Spleen (tissue), 11 donors: ENCODE measurements at regions not wholly inside any gene's neighbourhood (a gene's known extent, or its start where the extent isn't known, plus 50 kb on each side); places are given as distances from the start of the nearest gene placed in this dataset.
A peak's percentile ranks its signal among the peaks of the same experiment; 100 is the strongest.

Source experiments
- DNase-seq: peaks from one replicate; pipeline ENCODE4 v3.0.0-alpha.2; 2020
- H3K27ac ChIP-seq, 8 donors: fragments of 200-600 bp; sonication (generic) in 7 of 8; 1 replicate in 4 of 8; 2 replicates in 4 of 8; pipeline versions ENCODE4 v1.5.0 to v1.8.0; 2016 to 2021; ENCODE audit warnings: inconsistent platforms in 4 of 8, mild to moderate bottlenecking in 4 of 8, moderate library complexity in 1 of 8
- H3K27me3 ChIP-seq, 7 donors: fragments of 200-600 bp; sonication (generic) in 6 of 7; replicated peaks in 1 of 7; 1 replicate in 4 of 7; 2 replicates in 3 of 7; pipeline versions ENCODE4 v1.5.0 to v1.8.0; 2016 to 2021; ENCODE audit warnings: inconsistent platforms in 3 of 7, mild to moderate bottlenecking in 1 of 7
- H3K36me3 ChIP-seq, 6 donors: fragments of 200-600 bp; sonication (generic) in 5 of 6; 1 replicate in 4 of 6; 2 replicates in 2 of 6; pipeline versions ENCODE4 v1.5.0 to v1.8.0; 2016 to 2021; ENCODE audit warnings: inconsistent platforms in 2 of 6
- H3K4me1 ChIP-seq, 6 donors: fragments of 200-600 bp; sonication (generic) in 5 of 6; 1 replicate in 3 of 6; 2 replicates in 3 of 6; pipeline versions ENCODE4 v1.5.0 to v1.8.0; 2016 to 2021; ENCODE audit warnings: inconsistent platforms in 3 of 6
- H3K4me3 ChIP-seq, 8 donors: fragments of 200-600 bp; sonication (generic) in 7 of 8; 1 replicate in 4 of 8; 2 replicates in 4 of 8; pipeline versions ENCODE4 v1.5.0 to v1.8.0; 2016 to 2021; ENCODE audit warnings: inconsistent platforms in 4 of 8, mild to moderate bottlenecking in 4 of 8, moderate library complexity in 2 of 8
- H3K9me3 ChIP-seq, 8 donors: fragments of 200-600 bp; sonication (generic) in 7 of 8; 1 replicate in 4 of 8; 2 replicates in 4 of 8; pipeline versions ENCODE4 v1.5.0 to v1.8.0; 2016 to 2021; ENCODE audit warnings: inconsistent platforms in 4 of 8
- POLR2A ChIP-seq, 3 donors: fragments of 450-650 bp; IDR thresholded peaks; one replicate each; pipeline ENCODE4 v1.5.1; 2017; ENCODE audit warnings: antibody characterized with exemption in 3 of 3, mild to moderate bottlenecking in 1 of 3
- POLR2AphosphoS5 ChIP-seq, 3 donors: sonication (generic); formaldehyde crosslinking; IDR thresholded peaks; one replicate each; pipeline ENCODE4 v1.5.1; 2017; ENCODE audit warnings: antibody characterized with exemption in 3 of 3
- WGBS, 5 donors: extraction: QIAGEN DNeasy Blood & Tissue Kit in 3 of 5; methylation state at CpG; one replicate each; pipeline versions ENCODE4 v1.1.5 to v1.1.7; 2013 to 2018; 5-methylcytosine and 5-hydroxymethylcytosine counted together
- intact Hi-C: fragments of 100-400 bp; cut with DNase I; formaldehyde crosslinking; loops from one replicate; pipeline ENCODE4 v1.15.0; 2023; ENCODE audit warnings: low total_unique reads
- TF ChIP-seq, protein P1 (sequence below), 11 experiments: fragments of 200-600 bp in 7 of 11; fragments of 450-650 bp in 4 of 11; sonication (generic) in 4 of 11; IDR thresholded peaks in 8 of 11; conservative IDR thresholded peaks in 3 of 11; 1 replicate in 7 of 11; 2 replicates in 4 of 11; pipeline versions ENCODE4 v1.4.0 to v1.8.0; 2016 to 2021; ENCODE audit warnings: antibody characterized with exemption in 11 of 11, inconsistent platforms in 4 of 11, mild to moderate bottlenecking in 1 of 11
- donor health status: healthy with polysubstance abuse.
- donor health status: DM: no; HTN: no; CAD: no; lungs with moderate emphysema.
- donor health status: DM: no; HTN: no; CAD: no.
- donor health status: Bipolar disorder and iron deficiency.
- donor health status: healthy.
- donor health status: DM: no; HTN: no; CAD: no.
- donor health status: DM: yes; HTN: yes; CAD: no.

DNA sequence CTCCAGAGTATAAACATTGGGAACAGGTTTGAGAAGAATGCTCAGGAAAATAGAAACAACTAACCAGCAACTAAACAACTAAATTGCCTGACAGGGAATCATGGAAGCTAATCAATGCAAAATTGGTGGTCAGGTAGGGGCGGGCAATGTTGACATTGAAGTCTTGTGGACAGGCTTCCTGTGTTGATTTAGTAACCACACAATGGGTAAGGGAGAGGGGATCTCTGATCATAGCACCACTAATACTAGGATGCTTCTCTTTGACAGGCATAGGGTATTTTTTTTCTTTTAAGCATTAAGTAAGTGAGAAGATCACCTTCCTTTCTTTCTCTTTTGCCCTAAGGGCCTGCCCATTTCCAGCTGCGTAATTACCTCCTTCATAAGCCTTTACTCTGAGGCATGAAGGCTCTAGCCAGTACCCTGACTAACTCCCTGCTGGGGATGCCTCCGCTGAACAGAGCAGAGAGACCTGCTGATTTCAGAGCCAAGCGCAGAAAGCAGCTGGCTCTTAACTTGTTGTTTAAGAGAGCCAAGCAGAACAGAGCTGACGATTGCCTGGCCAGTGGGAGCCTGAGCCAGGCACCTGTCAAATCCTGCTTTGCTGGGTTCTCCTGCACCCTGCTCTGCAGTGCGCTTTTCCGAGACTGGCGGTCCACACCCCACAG lies 118.7 kb downstream of the BMP2 start:
- H3K4me3 ChIP-seq = no peak overlapping the region
- intact Hi-C loops = no loop called here
- no peaks in the 10 kb centered on the region for H3K4me1 ChIP-seq
- no peak overlapping the region for H3K27ac ChIP-seq
- no peaks in the 10 kb centered on the region for H3K27me3 ChIP-seq
- no peak for TF ChIP-seq POLR2A (IDR thresholded peaks at IDR 0.05)
- no peak for TF ChIP-seq POLR2AphosphoS5 (IDR thresholded peaks at IDR 0.05)
- TF ChIP-seq, protein P1, sequence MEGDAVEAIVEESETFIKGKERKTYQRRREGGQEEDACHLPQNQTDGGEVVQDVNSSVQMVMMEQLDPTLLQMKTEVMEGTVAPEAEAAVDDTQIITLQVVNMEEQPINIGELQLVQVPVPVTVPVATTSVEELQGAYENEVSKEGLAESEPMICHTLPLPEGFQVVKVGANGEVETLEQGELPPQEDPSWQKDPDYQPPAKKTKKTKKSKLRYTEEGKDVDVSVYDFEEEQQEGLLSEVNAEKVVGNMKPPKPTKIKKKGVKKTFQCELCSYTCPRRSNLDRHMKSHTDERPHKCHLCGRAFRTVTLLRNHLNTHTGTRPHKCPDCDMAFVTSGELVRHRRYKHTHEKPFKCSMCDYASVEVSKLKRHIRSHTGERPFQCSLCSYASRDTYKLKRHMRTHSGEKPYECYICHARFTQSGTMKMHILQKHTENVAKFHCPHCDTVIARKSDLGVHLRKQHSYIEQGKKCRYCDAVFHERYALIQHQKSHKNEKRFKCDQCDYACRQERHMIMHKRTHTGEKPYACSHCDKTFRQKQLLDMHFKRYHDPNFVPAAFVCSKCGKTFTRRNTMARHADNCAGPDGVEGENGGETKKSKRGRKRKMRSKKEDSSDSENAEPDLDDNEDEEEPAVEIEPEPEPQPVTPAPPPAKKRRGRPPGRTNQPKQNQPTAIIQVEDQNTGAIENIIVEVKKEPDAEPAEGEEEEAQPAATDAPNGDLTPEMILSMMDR (IDR thresholded peaks at IDR 0.05 in 8 of 11, conservative IDR thresholded peaks at IDR 0.05 in 3 of 11) = no peak
- no peak for DNase-seq
- H3K9me3 ChIP-seq = no peaks in the 10 kb centered on the region
- H3K36me3 ChIP-seq = no peaks in the 10 kb centered on the region
- 89 to 93% (median 90%) methylated on average over 8 of the region's 8 CpGs for WGBS, 5 donors

DNA sequence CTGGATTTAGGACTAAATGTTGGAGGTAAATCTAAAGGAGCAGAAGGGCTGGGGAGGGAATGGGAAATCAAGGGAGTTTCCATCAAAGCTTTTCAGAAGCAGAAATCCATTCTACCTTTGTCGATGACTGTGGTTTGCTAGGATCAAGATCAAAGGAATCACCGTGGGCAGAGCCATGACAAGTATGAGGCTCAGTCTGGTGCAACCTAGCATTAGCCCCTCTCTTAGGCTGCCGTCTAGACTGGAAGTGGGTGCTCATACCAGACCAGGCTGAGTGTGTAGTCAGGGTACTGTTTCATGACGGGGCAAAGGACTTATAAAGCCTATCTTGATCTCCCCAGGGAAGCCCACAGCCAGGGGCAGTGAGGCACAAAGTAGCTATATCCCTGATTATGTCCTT lies 120.5 kb downstream of the BMP2 start:
- intact Hi-C loops = no loop called here
- Histone ChIP-seq H3K9me3 (no peaks in the 10 kb centered on the region), H3K27me3 (no peaks in the 10 kb centered on the region), H3K36me3 (no peaks in the 10 kb centered on the region), H3K4me3 (no peak overlapping the region), H3K4me1 (no peaks in the 10 kb centered on the region), H3K27ac (peak overlapping the region in 1 of 8 donors; percentile 36)
- WGBS, 5 donors = 85 to 88% (median 87%) methylated on average over 3 to 4 of the region's 4 CpGs
- TF ChIP-seq POLR2AphosphoS5 (IDR thresholded peaks at IDR 0.05) (no peak), POLR2A (IDR thresholded peaks at IDR 0.05) (no peak)
- TF ChIP-seq, protein P1 (IDR thresholded peaks at IDR 0.05 in 8 of 11, conservative IDR thresholded peaks at IDR 0.05 in 3 of 11) = no peak
- DNase-seq = no peak

DNA sequence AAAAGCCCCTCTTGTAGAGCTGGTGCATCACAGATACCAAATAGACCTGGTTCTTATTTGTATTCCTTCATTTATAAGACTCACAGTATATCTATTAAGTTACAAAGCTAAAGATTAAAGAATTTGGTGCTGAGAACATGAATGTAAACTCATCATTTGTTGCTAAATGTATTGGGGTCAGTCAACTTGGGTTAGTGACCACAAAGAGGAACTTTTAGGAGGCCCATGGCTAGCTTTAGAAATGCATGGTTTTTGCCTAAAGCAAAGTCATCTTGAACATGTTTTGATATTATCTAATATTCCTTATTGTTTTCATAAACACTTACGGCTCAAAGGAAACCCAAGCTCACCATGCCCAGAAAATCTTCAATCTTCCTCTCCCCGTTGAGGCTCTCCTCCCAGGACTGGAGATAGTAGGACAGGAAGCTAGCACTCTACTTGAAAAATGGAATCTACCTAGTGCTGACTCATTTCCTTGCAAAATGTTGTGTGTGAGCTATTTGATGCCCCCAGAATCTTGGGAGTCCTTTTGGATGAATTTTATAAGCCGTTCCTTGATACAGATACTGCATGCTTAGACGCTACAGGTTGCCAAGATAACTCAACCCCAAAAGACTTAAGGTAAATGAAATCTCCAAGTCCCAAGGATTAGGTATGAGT lies 121.4 kb downstream of the BMP2 start:
- H3K9me3 ChIP-seq = no peaks in the 10 kb centered on the region
- no peaks in the 10 kb centered on the region for H3K4me1 ChIP-seq
- intact Hi-C loops = no loop called here
- TF ChIP-seq POLR2A (IDR thresholded peaks at IDR 0.05) = no peak
- TF ChIP-seq, protein P1 (IDR thresholded peaks at IDR 0.05 in 8 of 11, conservative IDR thresholded peaks at IDR 0.05 in 3 of 11) = no peak
- no peak for TF ChIP-seq POLR2AphosphoS5 (IDR thresholded peaks at IDR 0.05)
- no peaks in the 10 kb centered on the region for H3K36me3 ChIP-seq
- no peaks in the 10 kb centered on the region for H3K27me3 ChIP-seq
- no peak for DNase-seq
- 51 to 62% (median 58%) methylated on average over 4 of the region's 4 CpGs for WGBS, 5 donors
- H3K4me3 ChIP-seq = no peak overlapping the region
- peak overlapping the region in 3 of 8 donors; percentile 10 to 38 (median 36) for H3K27ac ChIP-seq

DNA sequence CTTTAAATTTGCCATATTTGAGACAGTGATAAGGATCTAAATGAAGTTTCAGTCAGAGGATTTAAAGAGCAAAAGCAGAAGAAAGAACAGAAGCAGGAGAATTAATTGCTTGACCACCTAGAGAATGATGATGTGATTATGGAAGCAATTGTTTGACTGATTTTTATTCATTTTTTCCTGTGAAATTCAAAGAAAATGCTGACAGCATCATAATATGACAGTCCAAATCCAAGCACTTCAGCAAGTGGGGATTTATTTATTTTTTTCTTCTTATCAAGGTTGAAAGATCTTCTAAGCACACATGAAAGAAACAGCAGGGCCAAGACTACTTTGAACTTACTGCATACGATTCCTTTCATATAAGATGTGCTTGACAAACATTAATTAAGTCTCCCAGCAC lies 125.2 kb downstream of the BMP2 start:
- no peak for TF ChIP-seq POLR2AphosphoS5 (IDR thresholded peaks at IDR 0.05)
- TF ChIP-seq POLR2A (IDR thresholded peaks at IDR 0.05) = no peak
- TF ChIP-seq, protein P1 (IDR thresholded peaks at IDR 0.05 in 8 of 11, conservative IDR thresholded peaks at IDR 0.05 in 3 of 11) = no peak
- Histone ChIP-seq H3K4me3 (no peak overlapping the region), H3K27ac (no peak overlapping the region), H3K27me3 (no peaks in the 10 kb centered on the region), H3K4me1 (no peaks in the 10 kb centered on the region), H3K9me3 (no peaks in the 10 kb centered on the region), H3K36me3 (no peaks in the 10 kb centered on the region)
- WGBS, 5 donors = 77 to 88% (median 79%) methylated on average over 1 of the region's 1 CpG
- DNase-seq = no peak
- intact Hi-C loops = no loop called here
